CD1c-positive myeloid dendritic cell (primary cell): ENCODE measurements at regions not wholly inside any gene's neighbourhood (a gene's known extent, or its start where the extent isn't known, plus 50 kb on each side); places are given as distances from the start of the nearest gene placed in this dataset.

Experiments used
- DNase-seq: peaks from one replicate; pipeline ENCODE4 v3.0.0-alpha.2; 2016; ENCODE audit errors: extremely low spot score

GRCh38 chr11:119491753-119492510, 69.0 kb upstream of the THY1 start:
- DNase-seq: no peak

GRCh38 chr11:119490253-119491006, 67.5 kb upstream of the THY1 start:
- no peak for DNase-seq

GRCh38 chr11:119489087-119489486, 66.1 kb upstream of the THY1 start:
- DNase-seq: no peak

DNA sequence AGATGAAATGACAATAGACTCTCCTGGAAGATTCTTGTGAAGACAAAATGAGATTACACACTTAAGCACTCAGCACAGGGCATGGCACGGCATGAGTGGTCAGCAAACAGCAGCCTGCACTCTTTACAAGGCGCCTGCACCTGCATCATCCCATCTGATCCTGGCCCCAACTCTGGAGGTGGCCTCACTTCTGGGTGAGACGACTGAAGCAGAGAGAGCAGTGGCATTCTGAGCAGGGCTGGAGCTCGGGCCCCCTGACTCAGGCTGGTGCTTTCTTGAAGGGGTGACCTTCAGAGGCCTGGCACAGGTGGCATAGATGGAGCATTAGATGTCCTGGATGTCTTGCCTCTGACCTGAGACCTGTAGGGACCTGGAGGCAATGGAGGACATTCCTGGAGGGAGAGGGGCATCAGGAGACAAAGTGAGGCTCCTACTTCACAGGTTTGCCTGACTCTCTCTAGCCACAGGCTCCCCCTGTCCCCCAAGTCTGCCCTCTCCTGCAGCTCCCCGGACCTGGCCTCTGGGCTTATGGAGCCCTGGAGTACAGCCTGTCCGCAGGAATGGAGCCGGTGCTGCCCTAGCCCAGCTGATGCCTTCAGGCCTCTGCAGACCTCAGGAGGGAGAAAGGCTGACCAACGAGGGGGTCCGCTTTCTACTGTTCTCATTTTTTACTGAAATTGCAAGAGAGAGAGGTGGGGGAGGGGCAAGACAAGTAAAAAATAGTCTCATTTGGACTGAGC, 65.5 kb upstream of the THY1 start:
- DNase-seq: no peak

DNA sequence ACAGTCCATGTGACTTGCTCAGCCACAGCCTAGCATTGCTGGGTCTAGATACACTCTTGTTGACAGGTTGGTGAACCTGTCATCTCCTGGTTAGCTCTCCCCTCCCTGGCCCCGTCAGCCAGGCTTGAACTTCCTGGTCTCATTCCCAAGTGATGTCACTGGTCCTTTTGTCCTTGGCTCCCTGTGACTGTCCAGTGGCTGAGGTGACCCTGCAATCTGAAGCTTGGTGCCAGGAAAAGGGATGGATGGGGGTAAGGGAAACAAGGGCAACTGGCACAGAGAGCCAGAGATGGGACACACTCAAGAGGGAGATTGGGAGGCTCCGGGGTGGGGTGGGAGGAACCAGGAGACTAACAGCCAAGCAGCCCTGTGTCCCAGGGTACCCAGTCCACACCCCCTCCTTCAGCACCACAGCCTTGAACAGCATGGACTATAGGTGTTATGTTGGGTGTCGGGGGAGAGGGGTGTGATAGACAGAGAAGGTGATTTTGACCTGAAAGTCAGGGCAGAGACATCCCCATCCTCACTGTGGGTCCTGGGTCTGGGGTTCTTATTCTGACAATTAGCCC, 63.8 kb upstream of the THY1 start:
- DNase-seq: no peak

DNA sequence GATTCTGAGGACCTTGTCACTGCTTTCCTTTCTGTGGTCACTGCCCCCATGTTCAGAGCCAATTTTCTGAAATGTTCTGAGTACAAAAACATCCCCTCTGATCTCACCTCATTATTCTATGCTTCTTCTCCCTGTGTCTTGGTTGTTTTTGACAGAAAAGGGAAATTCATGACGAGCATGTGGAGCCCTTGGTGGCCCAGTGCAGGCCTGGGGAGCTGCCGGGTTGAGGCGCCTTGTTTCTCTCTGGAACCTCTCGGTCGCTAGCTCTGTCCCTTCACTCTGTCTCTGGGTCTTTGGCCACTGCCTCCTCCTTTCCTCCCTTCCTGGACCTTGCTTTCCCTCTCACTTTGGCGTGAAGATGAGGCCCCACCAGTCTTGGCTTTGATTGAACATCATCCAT, 63.0 kb upstream of the THY1 start:
- no peak for DNase-seq

- DNase-seq: no peak
These were observed 62.0 kb upstream of the THY1 start for GRCh38 chr11:119484741-119485605.

DNA sequence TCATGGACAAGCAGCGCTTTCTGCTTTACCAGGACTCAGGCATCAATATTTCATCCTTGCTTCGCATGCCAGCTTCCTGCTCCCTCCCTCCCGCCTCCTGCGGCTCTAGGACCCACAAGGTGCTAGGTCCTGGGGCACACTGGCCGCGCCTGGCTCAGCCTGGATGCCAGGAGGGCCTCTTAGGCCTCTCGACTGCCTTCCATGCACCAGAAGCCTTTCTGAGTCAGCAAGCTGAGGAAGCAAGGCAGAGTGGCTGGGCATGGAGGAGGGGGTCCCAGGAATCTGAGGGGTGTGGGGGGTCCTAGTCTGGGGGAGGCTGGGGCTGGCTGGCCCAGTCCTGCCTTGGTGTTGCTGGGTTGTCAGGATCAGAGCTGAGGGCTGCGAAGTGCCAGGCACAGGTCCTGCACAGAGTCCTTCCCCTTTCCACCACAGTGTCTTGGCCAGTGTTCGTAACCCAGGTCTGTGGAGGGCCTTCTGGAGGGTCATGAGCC, 61.0 kb upstream of the THY1 start:
- no peak for DNase-seq

- DNase-seq: no peak
These were observed 60.4 kb upstream of the THY1 start for GRCh38 chr11:119483341-119483880.

GRCh38 chr11:119482521-119483011, 59.6 kb upstream of the THY1 start:
- no peak for DNase-seq

DNA sequence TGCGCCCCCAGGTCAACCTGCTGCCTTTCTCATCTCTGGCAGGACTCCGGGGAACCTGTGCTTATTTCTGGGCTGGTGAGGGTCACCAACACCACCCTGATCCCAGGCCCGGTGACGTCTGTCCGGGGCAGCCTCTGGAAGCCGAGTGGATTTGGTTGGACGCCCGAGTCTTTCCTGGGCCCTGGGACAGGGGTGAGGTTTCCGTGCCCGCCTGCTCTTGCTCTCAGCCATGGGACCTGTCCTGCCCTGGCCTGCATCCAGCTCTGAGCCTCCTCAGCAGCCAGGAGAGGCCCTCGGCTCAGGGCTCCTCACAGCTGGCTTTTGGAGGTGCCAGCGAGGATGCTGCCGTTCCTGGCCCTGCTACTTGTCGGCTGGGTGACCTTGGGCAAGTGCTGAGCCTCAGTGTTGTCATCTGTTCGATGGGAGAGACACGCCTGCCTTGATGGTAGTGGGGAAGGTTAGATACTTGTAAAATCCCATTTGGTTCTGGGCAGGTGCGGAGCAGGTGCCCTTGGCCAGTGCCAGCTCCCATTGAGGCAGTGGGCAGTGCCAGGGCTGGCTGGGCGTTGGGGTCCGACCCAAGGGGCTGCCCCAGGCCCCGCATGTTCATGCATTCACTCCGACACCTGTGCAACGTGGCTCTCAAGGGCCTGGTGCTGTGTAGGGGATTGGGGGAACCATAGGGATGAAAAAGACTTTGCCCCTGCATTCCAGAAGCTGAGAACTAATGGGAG, 58.9 kb upstream of the THY1 start:
- DNase-seq: no peak

DNA sequence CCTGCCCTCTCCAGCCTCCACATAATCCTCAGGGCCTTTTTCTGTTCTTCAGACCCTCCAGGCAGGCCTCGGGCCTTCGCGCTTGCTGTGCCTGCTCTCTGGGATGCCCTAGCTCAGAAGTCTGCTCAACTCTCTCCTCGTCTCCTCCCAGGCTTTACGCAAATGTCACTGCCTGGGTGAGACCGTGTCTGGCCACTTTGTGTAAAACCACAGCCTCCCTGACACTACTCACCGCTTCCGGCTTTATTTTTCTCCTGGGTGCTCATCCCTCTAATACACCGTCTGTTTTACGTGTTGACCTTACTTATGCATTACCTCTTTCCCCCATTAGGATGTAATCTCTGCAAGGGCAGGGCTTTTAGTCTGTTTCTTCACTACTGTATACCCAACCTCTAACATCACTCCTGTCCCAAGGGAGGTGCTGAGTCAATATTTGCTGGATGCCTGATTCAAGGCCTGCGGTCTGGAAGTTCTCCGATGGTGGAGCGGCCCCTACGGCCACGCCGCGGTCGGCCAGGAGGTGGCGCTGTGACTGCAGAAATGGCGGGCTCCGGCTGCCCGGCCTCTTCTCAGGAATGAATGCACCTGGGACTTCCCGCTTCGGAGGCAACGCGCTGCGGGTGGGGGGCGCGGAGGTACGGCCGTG, 58.2 kb upstream of the THY1 start:
- peak; percentile 79 for DNase-seq

- no peak for DNase-seq
These were observed 57.5 kb upstream of the THY1 start for GRCh38 chr11:119480380-119481020.

DNA sequence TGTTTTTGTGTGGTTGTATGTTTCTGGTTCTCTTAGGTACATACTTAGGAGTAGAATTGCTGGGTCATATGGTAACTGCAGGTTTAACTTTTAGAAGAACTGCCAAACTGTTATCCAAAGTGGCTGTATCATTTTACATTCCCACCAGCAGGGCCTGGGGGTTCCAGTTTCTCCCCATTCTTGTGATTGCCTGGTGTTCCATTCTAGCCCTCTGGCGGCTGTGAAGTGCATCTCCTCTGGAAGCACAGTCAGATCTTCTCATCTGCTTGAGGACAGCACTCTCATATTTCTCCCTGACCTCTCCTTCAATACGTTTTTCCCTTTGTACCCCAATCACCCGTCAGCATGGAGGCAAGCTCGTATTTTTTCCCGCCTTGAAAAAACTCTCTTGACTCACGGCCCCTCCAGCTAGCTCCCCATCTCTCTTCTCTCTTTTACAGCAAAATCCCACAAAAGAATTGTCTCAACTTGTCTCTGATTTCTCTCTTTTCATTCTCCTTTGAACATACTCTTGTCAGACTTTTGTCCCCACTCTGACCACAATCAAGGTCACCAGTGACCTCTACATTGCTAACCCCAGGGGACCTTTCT, 56.8 kb upstream of the THY1 start:
- DNase-seq: no peak

- no peak for DNase-seq
These were observed 55.8 kb upstream of the THY1 start for GRCh38 chr11:119478711-119479285.

DNA sequence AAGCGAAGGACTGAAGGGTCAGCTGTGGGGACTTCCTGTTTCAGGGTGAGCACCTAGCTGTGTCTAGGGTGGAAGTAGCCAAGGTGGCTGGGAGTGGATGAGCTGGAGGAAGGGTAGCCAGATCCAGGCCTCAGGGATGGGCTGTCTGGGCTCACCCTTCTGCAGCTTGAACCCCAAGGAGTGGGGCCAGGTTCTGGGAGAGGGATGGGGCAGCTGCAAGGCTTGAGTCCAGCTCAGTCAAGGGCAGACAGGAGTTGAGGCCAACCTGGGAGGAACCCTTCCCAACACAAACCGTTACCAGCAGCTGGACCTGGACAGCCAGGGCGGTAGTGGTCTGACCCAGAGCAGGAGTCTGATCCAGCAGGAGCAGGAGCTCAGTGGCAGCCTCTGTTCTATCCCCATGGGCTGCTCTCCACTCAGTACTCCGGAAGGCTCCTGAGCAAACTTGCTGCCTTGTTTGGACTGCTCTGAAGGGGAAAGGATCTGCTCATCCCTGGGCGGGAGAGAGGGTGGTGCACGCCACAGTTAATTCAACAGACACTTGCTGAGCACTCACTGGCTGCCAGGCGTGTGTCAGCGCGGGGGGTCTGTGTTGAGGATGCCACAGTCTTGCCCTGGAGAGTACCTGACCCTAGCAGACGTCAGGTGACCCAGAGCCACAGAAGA, 53.8 kb upstream of the THY1 start:
- DNase-seq: no peak

GRCh38 chr11:119476038-119476437, 53.1 kb upstream of the THY1 start:
- DNase-seq: no peak
